GM23338 (cell line): ENCODE measurements at regions not wholly inside any gene's neighbourhood (a gene's known extent, or its start where the extent isn't known, plus 50 kb on each side); places are given as distances from the start of the nearest gene placed in this dataset.

ENCODE experiments used
- ATAC-seq: fragments of 200-7000 bp; cut with Tn5 transposase; 3 replicates; pipeline ENCODE4 v1.9.1; 2020
- DNase-seq: peaks from one replicate; pipeline ENCODE4 v3.0.0-alpha.2; 2015; ENCODE audit warnings: low spot score
- H2AFZ ChIP-seq: fragments of 200-600 bp; sonication (generic); 2 replicates; pipeline ENCODE4 v1.8.0; 2016; ENCODE audit warnings: antibody characterized with exemption, mild to moderate bottlenecking, moderate library complexity
- H3F3A ChIP-seq: fragments of 200-600 bp; sonication (generic); replicated peaks from 2 replicates; pipeline ENCODE4 v1.8.0; 2017; ENCODE audit warnings: antibody characterized with exemption, mixed run types, low read depth
- H3K27ac ChIP-seq: fragments of 200-600 bp; sonication (generic); 2 replicates; pipeline ENCODE4 v1.6.1; 2016; ENCODE audit warnings: low read depth
- H3K27me3 ChIP-seq: fragments of 200-600 bp; sonication (generic); 2 replicates; pipeline ENCODE4 v1.8.0; 2016; ENCODE audit warnings: mild to moderate bottlenecking, mixed run types, moderate library complexity; ENCODE audit not compliant: insufficient read depth
- H3K36me3 ChIP-seq: fragments of 200-600 bp; sonication (generic); 2 replicates; pipeline ENCODE4 v1.8.0; 2016; ENCODE audit warnings: mild to moderate bottlenecking; ENCODE audit not compliant: insufficient read depth
- H3K4me1 ChIP-seq: fragments of 200-600 bp; sonication (generic); 2 replicates; pipeline ENCODE4 v1.8.0; 2016; ENCODE audit warnings: mild to moderate bottlenecking, moderate library complexity; ENCODE audit not compliant: insufficient read depth
- H3K4me2 ChIP-seq: fragments of 200-600 bp; sonication (generic); 2 replicates; pipeline ENCODE4 v1.7.1; 2017; ENCODE audit warnings: mixed run types
- H3K4me3 ChIP-seq: fragments of 200-600 bp; sonication (generic); 2 replicates; pipeline ENCODE4 v1.6.1; 2016; ENCODE audit warnings: mixed run types
- H3K79me2 ChIP-seq: fragments of 200-600 bp; sonication (generic); replicated peaks from 2 replicates; pipeline ENCODE4 v1.8.0; 2017; ENCODE audit warnings: mild to moderate bottlenecking; ENCODE audit not compliant: insufficient read depth
- H3K9me2 ChIP-seq: fragments of 200-600 bp; sonication (generic); 2 replicates; pipeline ENCODE4 v1.8.0; 2017; ENCODE audit not compliant: insufficient read depth
- H4K20me1 ChIP-seq: fragments of 200-600 bp; sonication (generic); replicated peaks from 2 replicates; pipeline ENCODE4 v1.8.0; 2017; ENCODE audit warnings: mild to moderate bottlenecking; ENCODE audit not compliant: insufficient read depth
- H3K27ac Mint-ChIP-seq: 2 replicates; pipeline ENCODE4 v1.8.0; 2020; ENCODE audit warnings: inconsistent platforms, mild to moderate bottlenecking, moderate library complexity, mixed read lengths
- H3K27me3 Mint-ChIP-seq: 3 replicates; pipeline ENCODE4 v1.8.0; 2022; ENCODE audit warnings: low read depth, mild to moderate bottlenecking, moderate library complexity, mixed read lengths, inconsistent platforms; ENCODE audit not compliant: insufficient read depth, poor library complexity
- H3K36me3 Mint-ChIP-seq: 3 replicates; pipeline ENCODE4 v1.8.0; 2021; ENCODE audit warnings: low read depth, mild to moderate bottlenecking, inconsistent platforms, moderate library complexity, mixed read lengths
- H3K4me1 Mint-ChIP-seq: 3 replicates; pipeline ENCODE4 v1.8.0; 2020; ENCODE audit warnings: mild to moderate bottlenecking, inconsistent platforms, mixed read lengths
- H3K4me3 Mint-ChIP-seq: 3 replicates; pipeline ENCODE4 v1.8.0; 2021; ENCODE audit warnings: moderate library complexity, mild to moderate bottlenecking, inconsistent platforms, mixed read lengths
- H3K9me3 Mint-ChIP-seq: 3 replicates; pipeline ENCODE4 v1.8.0; 2020; ENCODE audit warnings: moderate library complexity, mild to moderate bottlenecking, inconsistent platforms, mixed read lengths
- CREB1 ChIP-seq: fragments of 250-450 bp; sonication (Bioruptor Pico); IDR thresholded peaks from 2 replicates; pipeline ENCODE4 v1.5.0; 2020; ENCODE audit warnings: low read depth, mild to moderate bottlenecking, moderate library complexity
- ETS1 ChIP-seq: IDR thresholded peaks from 2 replicates; pipeline ENCODE4 v1.6.1; 2016; ENCODE audit warnings: antibody characterized with exemption
- EZH2 ChIP-seq: fragments of 200-600 bp; sonication (generic); IDR thresholded peaks from one replicate; pipeline ENCODE4 v1.8.0; 2017; ENCODE audit warnings: antibody characterized with exemption, mild to moderate bottlenecking, low read depth; ENCODE audit not compliant: unreplicated experiment
- JUNB ChIP-seq: IDR thresholded peaks from one replicate; pipeline ENCODE4 v1.6.1; 2016; ENCODE audit warnings: antibody characterized with exemption; ENCODE audit not compliant: unreplicated experiment
- POLR2AphosphoS5 ChIP-seq: IDR thresholded peaks from 2 replicates; pipeline ENCODE4 v1.6.1; 2016; ENCODE audit warnings: antibody characterized with exemption, low read depth
- REST ChIP-seq: IDR thresholded peaks from one replicate; pipeline ENCODE4 v1.6.1; 2018; ENCODE audit warnings: antibody characterized with exemption; ENCODE audit not compliant: unreplicated experiment
- STAT1 ChIP-seq: IDR thresholded peaks from one replicate; pipeline ENCODE4 v1.6.1; 2016; ENCODE audit warnings: antibody characterized with exemption; ENCODE audit not compliant: unreplicated experiment
- ZNF114 ChIP-seq: fragments of 250-450 bp; sonication (Bioruptor Pico); IDR thresholded peaks from 2 replicates; pipeline ENCODE4 v1.5.0; 2020; ENCODE audit warnings: mild to moderate bottlenecking, moderate library complexity
- ZNF331 ChIP-seq: fragments of 250-450 bp; sonication (Bioruptor Pico); IDR thresholded peaks from 2 replicates; pipeline ENCODE4 v1.5.0; 2020; ENCODE audit warnings: low read depth, mild to moderate bottlenecking, moderate library complexity
- ZNF462 ChIP-seq: fragments of 250-450 bp; sonication (Bioruptor Pico); IDR thresholded peaks from 2 replicates; pipeline ENCODE4 v1.5.0; 2020; ENCODE audit warnings: mild to moderate bottlenecking, moderate library complexity

GRCh38 chr15:69628256-69629093 lies 175.9 kb downstream of the RPLP1 start:
- no peak overlapping the region for H3K4me2 ChIP-seq
- Mint-ChIP-seq H3K4me3 (no peak overlapping the region), H3K27me3 (peaks cover 9% of the 10 kb centered on the region), H3K9me3 (peaks cover 9% of the 10 kb centered on the region), H3K27ac (no peak overlapping the region), H3K4me1 (no peaks in the 10 kb centered on the region), H3K36me3 (peaks cover under 1% of the 10 kb centered on the region; the same call in 2 of the 3 replicates)
- H3F3A ChIP-seq, result no peaks in the 10 kb centered on the region
- no peak overlapping the region for H3K27ac ChIP-seq
- no peaks in the 10 kb centered on the region for H4K20me1 ChIP-seq
- H3K9me2 ChIP-seq, result peaks cover 4% of the 10 kb centered on the region; the same call in 1 of the 2 replicates
- no peak overlapping the region for H3K4me3 ChIP-seq
- TF ChIP-seq ETS1, result no peak
- TF ChIP-seq STAT1, result no peak
- TF ChIP-seq EZH2, result no peak
- no peak for TF ChIP-seq CREB1 (CRISPR knock-in tag)
- TF ChIP-seq ZNF114 (CRISPR knock-in tag), result no peak
- no peak for TF ChIP-seq JUNB
- no peak for TF ChIP-seq ZNF331 (CRISPR knock-in tag)
- TF ChIP-seq REST, result no peak
- no peak for TF ChIP-seq POLR2AphosphoS5
- no peak for TF ChIP-seq ZNF462 (CRISPR knock-in tag)
- H2AFZ ChIP-seq, result no peak overlapping the region
- ATAC-seq, result no peak
- H3K36me3 ChIP-seq, result no peaks in the 10 kb centered on the region
- H3K27me3 ChIP-seq, result no peaks in the 10 kb centered on the region
- no peaks in the 10 kb centered on the region for H3K4me1 ChIP-seq
- DNase-seq, result no peak
- H3K79me2 ChIP-seq, result no peaks in the 10 kb centered on the region
